Heart right ventricle (tissue), 16 donors: ENCODE measurements at regions not wholly inside any gene's neighbourhood (a gene's known extent, or its start where the extent isn't known, plus 50 kb on each side); places are given as distances from the start of the nearest gene placed in this dataset.

ENCODE experiments used
- ATAC-seq, 8 donors: fragments of 200-7000 bp; cut with Tn5 transposase; one replicate each; pipeline ENCODE4 v1.9.1; 2020; ENCODE audit warnings: mild to moderate bottlenecking in 8 of 8, moderate library complexity in 8 of 8, moderate number of reproducible peaks in 1 of 8
- DNase-seq, 2 donors: peaks; one replicate each; pipeline ENCODE4 v3.0.0-alpha.2; 2020
- H3K27ac ChIP-seq, 10 donors: fragments of 200-600 bp; sonication (generic) in 2 of 10; one replicate each; pipeline versions ENCODE4 v1.5.0 to v1.8.0; 2020 to 2022; ENCODE audit warnings: mild to moderate bottlenecking in 3 of 10
- H3K27me3 ChIP-seq, 7 donors: fragments of 200-600 bp; one replicate each; pipeline ENCODE4 v1.8.0; 2021 to 2022; ENCODE audit warnings: mild to moderate bottlenecking in 2 of 7
- H3K36me3 ChIP-seq, 9 donors: fragments of 200-600 bp; sonication (generic) in 1 of 9; one replicate each; pipeline versions ENCODE4 v1.5.0 to v1.8.0; 2020 to 2022; ENCODE audit warnings: mild to moderate bottlenecking in 2 of 9
- H3K4me1 ChIP-seq, 9 donors: fragments of 200-600 bp; sonication (generic) in 1 of 9; one replicate each; pipeline versions ENCODE4 v1.5.0 to v1.8.0; 2020 to 2022; ENCODE audit warnings: mild to moderate bottlenecking in 4 of 9
- H3K4me3 ChIP-seq, 10 donors: fragments of 200-600 bp; sonication (generic) in 2 of 10; one replicate each; pipeline versions ENCODE4 v1.5.0 to v1.8.0; 2020 to 2022; ENCODE audit warnings: mild to moderate bottlenecking in 7 of 10, moderate library complexity in 2 of 10
- H3K9me3 ChIP-seq, 11 donors: fragments of 200-600 bp in 10 of 11; sonication (generic) in 2 of 11; one replicate each; pipeline versions ENCODE4 v1.5.0 to v1.8.0; 2013 to 2022; ENCODE audit warnings: mild to moderate bottlenecking in 2 of 11, control low read depth in 1 of 11, moderate library complexity in 1 of 11
- whole genome bisulfite sequencing, 2 donors: extraction: QIAGEN DNeasy Blood & Tissue Kit; methylation state at CpG; one replicate each; pipeline ENCODE4 v1.1.7; 2013; ENCODE audit warnings: inconsistent platforms in 1 of 2; 5-methylcytosine and 5-hydroxymethylcytosine counted together
- intact Hi-C, 10 donors: fragments of 100-400 bp; cut with DNase I; formaldehyde crosslinking; loops; one replicate each; pipeline versions ENCODE4 v1.11.1 to v1.14.2; 2022
- TF ChIP-seq, protein P1 (sequence below), 9 donors: fragments of 200-600 bp; sonication (generic) in 2 of 9; IDR thresholded peaks; one replicate each; pipeline versions ENCODE4 v1.5.0 to v1.8.0; 2021 to 2022; ENCODE audit warnings: antibody characterized with exemption in 9 of 9, mild to moderate bottlenecking in 5 of 9, moderate library complexity in 1 of 9
- donor health status: Arrhythmogenic right ventricular cardiomyopathy.
- donor health status: ischemic (EF 13 %, LVEDD 7.1; RV severe dilation, severe dysfunction).
- donor health status: healthy with polysubstance abuse.
- donor health status: DM: no; HTN: yes; CAD: no.
- donor health status: DM: no; HTN: no; CAD: no.
- donor health status: ischemic (EF 25% LVEDD 6.9; RV normal size, moderate dysfunction).
- donor health status: ischemic (EF 25% LVEDD 5.7; RV mildly dilated, moderate dysfunction).
- donor health status: healthy.
- donor health status: DM: yes; HTN: yes; CAD: no.
- donor health status: Ischemic cardiomyopathy.
- donor health status: ischemic (EF 35%, LVEDD 5.7; RV mildly dilated, moderate dysfunction).
- donor health status: nonischemic (EF 11% LVEDD 7.7; RV severe dilation, severe dysfunction).
- donor health status: DM: yes; HTN: yes; CAD: no.
- donor health status: PGD.
- donor health status: ischemic (EF 29% LVEDD 5.4; RV normal size, mild dysfunction).
- donor health status: nonischemic (EF 23%, LVEDD 6.1; RV moderate dilation, normal function).

DNA sequence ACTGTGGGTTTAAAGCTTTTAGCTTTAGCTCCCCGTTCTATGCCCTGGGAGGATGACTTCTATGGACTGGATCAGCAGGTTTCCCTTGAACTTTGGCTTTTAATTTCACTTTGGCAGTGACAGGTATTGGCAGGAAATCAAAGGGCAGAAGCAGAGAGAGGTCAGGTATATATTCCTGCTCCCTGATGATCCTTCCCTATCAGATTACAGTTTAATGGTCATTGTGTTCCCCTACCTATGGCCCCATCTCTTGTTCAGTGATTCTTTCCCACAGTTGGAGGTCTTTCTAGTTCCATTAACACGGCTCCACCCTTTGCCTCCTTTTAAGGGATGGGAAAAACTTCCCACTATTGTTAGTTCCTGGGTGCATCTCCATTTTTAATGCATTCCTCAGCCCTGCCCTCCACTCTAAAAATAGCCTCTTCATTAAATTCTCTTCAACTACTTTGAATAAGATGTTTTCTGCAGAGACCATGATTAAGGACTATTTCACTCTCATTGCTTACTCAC, 107.8 kb upstream of the TMEM47 start:
- intact Hi-C loops: no loop called here
- Histone ChIP-seq H3K27me3 (no peaks in the 10 kb centered on the region), H3K27ac (no peak overlapping the region), H3K9me3 (no peaks in the 10 kb centered on the region), H3K4me3 (no peak overlapping the region), H3K36me3 (no peaks in the 10 kb centered on the region), H3K4me1 (no peaks in the 10 kb centered on the region)
- 76 to 90% methylated on average over 2 of the region's 2 CpGs for whole genome bisulfite sequencing, 2 donors
- TF ChIP-seq, protein P1, sequence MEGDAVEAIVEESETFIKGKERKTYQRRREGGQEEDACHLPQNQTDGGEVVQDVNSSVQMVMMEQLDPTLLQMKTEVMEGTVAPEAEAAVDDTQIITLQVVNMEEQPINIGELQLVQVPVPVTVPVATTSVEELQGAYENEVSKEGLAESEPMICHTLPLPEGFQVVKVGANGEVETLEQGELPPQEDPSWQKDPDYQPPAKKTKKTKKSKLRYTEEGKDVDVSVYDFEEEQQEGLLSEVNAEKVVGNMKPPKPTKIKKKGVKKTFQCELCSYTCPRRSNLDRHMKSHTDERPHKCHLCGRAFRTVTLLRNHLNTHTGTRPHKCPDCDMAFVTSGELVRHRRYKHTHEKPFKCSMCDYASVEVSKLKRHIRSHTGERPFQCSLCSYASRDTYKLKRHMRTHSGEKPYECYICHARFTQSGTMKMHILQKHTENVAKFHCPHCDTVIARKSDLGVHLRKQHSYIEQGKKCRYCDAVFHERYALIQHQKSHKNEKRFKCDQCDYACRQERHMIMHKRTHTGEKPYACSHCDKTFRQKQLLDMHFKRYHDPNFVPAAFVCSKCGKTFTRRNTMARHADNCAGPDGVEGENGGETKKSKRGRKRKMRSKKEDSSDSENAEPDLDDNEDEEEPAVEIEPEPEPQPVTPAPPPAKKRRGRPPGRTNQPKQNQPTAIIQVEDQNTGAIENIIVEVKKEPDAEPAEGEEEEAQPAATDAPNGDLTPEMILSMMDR (IDR thresholded peaks at IDR 0.05): no peak
- no peak for DNase-seq
- no peak for ATAC-seq

DNA sequence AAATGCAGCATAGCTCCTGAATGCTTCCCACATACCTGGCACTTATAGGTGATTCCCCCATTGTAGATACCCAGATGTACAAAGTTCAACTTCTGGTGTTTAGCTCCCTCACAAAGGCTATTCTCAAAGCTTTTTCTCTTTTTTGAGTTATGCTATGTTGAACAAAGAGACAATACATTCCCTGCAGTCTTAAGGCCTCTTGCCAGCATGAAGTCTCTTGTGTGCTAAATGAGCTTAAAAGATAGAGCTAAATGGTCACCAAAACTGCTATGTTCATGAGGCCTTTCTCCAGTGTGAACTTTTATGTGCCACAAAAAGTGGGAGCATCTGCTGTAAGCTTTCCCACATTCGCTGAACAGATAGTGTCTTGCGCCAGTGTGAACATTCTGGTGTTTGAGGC, 111.2 kb upstream of the TMEM47 start:
- Histone ChIP-seq H3K36me3 (no peaks in the 10 kb centered on the region), H3K27ac (no peak overlapping the region), H3K27me3 (no peaks in the 10 kb centered on the region), H3K9me3 (no peaks in the 10 kb centered on the region), H3K4me1 (no peaks in the 10 kb centered on the region), H3K4me3 (no peak overlapping the region)
- DNase-seq (no peak), ATAC-seq (no peak)
- WGBS, 2 donors: 97% methylated on average over 2 of the region's 2 CpGs
- intact Hi-C loops: no loop called here
- TF ChIP-seq, protein P1 (IDR thresholded peaks at IDR 0.05): no peak

DNA sequence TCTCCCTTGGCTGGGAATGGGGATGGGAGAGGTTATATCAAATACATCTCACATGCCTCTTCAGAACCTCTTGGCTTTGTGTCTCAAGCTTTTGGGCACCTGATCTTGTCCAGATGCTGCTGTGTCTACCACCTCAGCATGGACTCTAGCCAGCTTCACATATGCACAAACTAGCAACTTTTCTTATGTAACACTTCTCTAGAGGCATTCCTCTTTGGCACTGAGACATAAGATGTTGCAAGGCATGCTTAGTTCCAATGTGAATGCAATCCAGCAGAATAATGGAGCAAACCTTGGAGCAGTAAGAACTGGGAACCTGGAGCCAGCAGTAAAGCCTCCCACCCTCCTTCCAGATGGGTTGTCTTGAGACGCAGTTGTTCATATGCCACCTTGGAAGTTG, 113.4 kb upstream of the TMEM47 start:
- WGBS, 2 donors: 91% methylated on average over 1 of the region's 1 CpG
- Histone ChIP-seq H3K9me3 (peaks cover 0 to 7% (median 0%) of the 10 kb centered on the region in 11 donors), H3K36me3 (no peaks in the 10 kb centered on the region), H3K27me3 (no peaks in the 10 kb centered on the region), H3K4me1 (no peaks in the 10 kb centered on the region), H3K4me3 (no peak overlapping the region), H3K27ac (no peak overlapping the region)
- intact Hi-C loops: no loop called here
- TF ChIP-seq, protein P1 (IDR thresholded peaks at IDR 0.05): no peak
- ATAC-seq (no peak), DNase-seq (no peak)

DNA sequence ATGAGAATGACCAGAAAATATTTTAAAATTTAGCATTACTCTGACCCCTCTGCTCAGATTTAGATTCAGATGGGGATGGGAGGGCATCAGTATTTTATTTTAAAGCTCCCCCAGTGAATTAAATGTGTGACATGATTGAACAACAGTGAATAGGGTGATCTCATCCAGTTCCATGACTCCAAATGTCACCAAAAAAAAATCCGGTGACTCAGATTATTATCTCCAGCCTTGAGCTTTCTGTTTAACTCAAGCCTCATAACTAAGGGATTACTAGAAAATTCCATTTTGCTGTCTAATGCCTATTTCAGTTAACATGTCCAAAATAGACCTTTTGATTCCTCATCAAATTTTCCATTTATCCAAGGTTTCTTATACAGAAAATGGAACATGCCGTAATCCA, 121.8 kb upstream of the TMEM47 start:
- TF ChIP-seq, protein P1 (IDR thresholded peaks at IDR 0.05): no peak
- intact Hi-C loops: no loop called here
- no peak for DNase-seq
- Histone ChIP-seq H3K4me1 (no peaks in the 10 kb centered on the region), H3K9me3 (peaks cover 0 to 7% (median 0%) of the 10 kb centered on the region in 11 donors), H3K4me3 (no peak overlapping the region), H3K36me3 (no peaks in the 10 kb centered on the region), H3K27me3 (no peaks in the 10 kb centered on the region), H3K27ac (no peak overlapping the region)
- no peak for ATAC-seq
- 70 to 74% methylated on average over 2 of the region's 2 CpGs for WGBS, 2 donors
